ENCODE measurements at regions not wholly inside any gene's neighbourhood (a gene's known extent, or its start where the extent isn't known, plus 50 kb on each side); places are given as distances from the start of the nearest gene placed in this dataset.

DNA sequence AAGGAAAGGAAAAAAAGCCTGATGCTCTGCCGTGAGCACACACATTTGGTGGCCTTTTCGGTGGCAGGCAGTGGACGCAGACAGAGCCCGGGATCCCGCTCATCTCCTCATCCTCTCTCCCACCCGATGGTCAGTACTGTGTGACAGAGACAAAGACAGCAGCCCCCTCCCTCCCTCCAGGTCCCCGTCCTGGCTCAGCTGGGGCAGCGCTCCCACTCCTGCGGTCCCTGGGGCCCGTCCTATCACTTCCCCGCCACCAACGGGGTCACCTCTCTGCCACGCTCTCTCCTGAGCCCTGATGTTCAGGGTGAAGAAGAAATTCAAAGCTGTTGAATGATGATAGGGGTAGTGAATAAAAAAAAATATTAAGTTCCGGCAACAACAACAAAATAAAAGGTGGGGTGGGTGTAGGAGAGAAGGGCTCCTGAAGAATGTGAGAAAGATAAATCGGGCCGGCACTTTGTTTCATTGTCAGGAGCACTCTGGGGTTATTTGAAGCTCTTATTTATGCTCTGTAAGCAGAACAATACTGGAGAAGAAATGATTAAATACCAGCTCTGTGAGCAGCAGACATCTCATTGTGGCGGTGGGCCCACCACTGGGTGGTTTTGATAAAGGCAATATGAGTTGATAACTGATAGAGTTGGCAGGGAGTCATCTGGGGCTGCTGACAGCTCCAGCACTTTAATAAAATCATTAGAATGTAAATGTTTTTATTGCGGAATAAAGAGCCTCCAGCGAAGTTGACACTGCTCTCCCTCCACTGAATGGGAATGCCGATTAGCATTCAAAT, 417.7 kb downstream of the IRX1 start:
- Histone ChIP-seq H3K27ac (ENCODE audit: low read length in 2 of 2) (no peak overlapping the region), H3K4me2 (replicated peaks; ENCODE audit: low read depth, low read length, poor library complexity, severe bottlenecking) (no peak overlapping the region), H4K20me1 (ENCODE audit: control insufficient read depth, insufficient read depth, low read length, poor library complexity, severe bottlenecking) (no peaks in the 10 kb centered on the region), H2AFZ (ENCODE audit: insufficient read depth, low read depth, low read length, poor library complexity, severe bottlenecking) (no peak overlapping the region), H3K27me3 (replicated peaks in 1 of 4; ENCODE audit: control extremely low read depth in 1 of 4, control insufficient read depth in 3 of 4, insufficient read depth in 4 of 4, low read length in 3 of 4) (no peaks in the 10 kb centered on the region), H3K9me3 (ENCODE audit: control extremely low read depth in 1 of 3, control insufficient read depth in 2 of 3, insufficient read depth in 1 of 3, low read length in 2 of 3) (peaks cover 0 to 8% (median 0%) of the 10 kb centered on the region in 3 donors), H3K4me1 (ENCODE audit: control insufficient read depth in 2 of 2, insufficient read depth in 2 of 2, low read length in 2 of 2) (peaks cover 0 to 3% of the 10 kb centered on the region in 2 donors), H3K9ac (ENCODE audit: low read length) (no peak overlapping the region), H3K36me3 (replicated peaks in 1 of 2; ENCODE audit: control extremely low read depth in 1 of 2, control insufficient read depth in 1 of 2, extremely low read depth in 1 of 2, insufficient read depth in 2 of 2, low read length in 1 of 2) (no peaks in the 10 kb centered on the region), H3K79me2 (ENCODE audit: control insufficient read depth, insufficient read depth, low read length) (no peaks in the 10 kb centered on the region), H3K4me3 (ENCODE audit: control extremely low read depth in 1 of 5, extremely low read depth in 1 of 5, insufficient read depth in 1 of 5, low read depth in 2 of 5, low read length in 4 of 5) (no peak overlapping the region)
- Mint-ChIP-seq H3K27me3 (no peaks in the 10 kb centered on the region), H3K27ac (no peak overlapping the region), H3K9me3 (ENCODE audit: insufficient read depth) (peaks cover 3% of the 10 kb centered on the region), H3K4me3 (no peak overlapping the region), H3K4me1 (peaks cover 6% of the 10 kb centered on the region)
- ChIA-PET POLR2A (no interaction called here), CTCF (no interaction called here)
- no peak for ATAC-seq (ENCODE audit: low read depth)
- WGBS (ENCODE audit: insufficient coverage) = 87% methylated on average over 17 of the region's 20 CpGs
- no peak for TF ChIP-seq EZH2 (IDR thresholded peaks at IDR 0.05; ENCODE audit: borderline replicate concordance, insufficient read depth, low read depth, low read length, poor library complexity, severe bottlenecking)
- TF ChIP-seq, protein P1, sequence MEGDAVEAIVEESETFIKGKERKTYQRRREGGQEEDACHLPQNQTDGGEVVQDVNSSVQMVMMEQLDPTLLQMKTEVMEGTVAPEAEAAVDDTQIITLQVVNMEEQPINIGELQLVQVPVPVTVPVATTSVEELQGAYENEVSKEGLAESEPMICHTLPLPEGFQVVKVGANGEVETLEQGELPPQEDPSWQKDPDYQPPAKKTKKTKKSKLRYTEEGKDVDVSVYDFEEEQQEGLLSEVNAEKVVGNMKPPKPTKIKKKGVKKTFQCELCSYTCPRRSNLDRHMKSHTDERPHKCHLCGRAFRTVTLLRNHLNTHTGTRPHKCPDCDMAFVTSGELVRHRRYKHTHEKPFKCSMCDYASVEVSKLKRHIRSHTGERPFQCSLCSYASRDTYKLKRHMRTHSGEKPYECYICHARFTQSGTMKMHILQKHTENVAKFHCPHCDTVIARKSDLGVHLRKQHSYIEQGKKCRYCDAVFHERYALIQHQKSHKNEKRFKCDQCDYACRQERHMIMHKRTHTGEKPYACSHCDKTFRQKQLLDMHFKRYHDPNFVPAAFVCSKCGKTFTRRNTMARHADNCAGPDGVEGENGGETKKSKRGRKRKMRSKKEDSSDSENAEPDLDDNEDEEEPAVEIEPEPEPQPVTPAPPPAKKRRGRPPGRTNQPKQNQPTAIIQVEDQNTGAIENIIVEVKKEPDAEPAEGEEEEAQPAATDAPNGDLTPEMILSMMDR (IDR thresholded peaks at IDR 0.05) = no peak
- DNase-seq = no peak
- intact Hi-C loops (cut with micrococcal nuclease) = no loop called here

DNA sequence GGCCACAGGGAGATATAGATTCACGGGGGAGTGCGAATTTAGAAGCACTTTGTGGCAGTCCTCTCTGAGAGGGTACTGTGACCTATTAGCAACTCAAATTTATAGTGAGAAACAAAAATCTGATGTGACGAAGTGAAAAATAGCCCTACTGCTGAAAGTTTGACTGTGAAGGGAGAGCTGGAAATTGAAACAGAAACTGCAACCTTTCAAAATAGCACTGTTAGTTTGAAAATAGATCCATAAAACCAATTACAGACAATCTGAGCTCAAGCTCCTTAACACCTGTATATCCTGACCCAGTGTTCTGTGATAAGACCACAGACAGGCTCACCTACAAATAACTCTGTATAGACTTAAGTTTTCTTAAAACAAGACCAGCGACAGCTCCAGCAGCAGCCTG, 420.1 kb downstream of the IRX1 start:
- Histone ChIP-seq H3K27me3 (replicated peaks in 1 of 4; ENCODE audit: control extremely low read depth in 1 of 4, control insufficient read depth in 3 of 4, insufficient read depth in 4 of 4, low read length in 3 of 4) (no peaks in the 10 kb centered on the region), H3K36me3 (replicated peaks in 1 of 2; ENCODE audit: control extremely low read depth in 1 of 2, control insufficient read depth in 1 of 2, extremely low read depth in 1 of 2, insufficient read depth in 2 of 2, low read length in 1 of 2) (no peaks in the 10 kb centered on the region), H3K27ac (ENCODE audit: low read length in 2 of 2) (no peak overlapping the region), H4K20me1 (ENCODE audit: control insufficient read depth, insufficient read depth, low read length, poor library complexity, severe bottlenecking) (no peaks in the 10 kb centered on the region), H2AFZ (ENCODE audit: insufficient read depth, low read depth, low read length, poor library complexity, severe bottlenecking) (no peak overlapping the region), H3K4me1 (ENCODE audit: control insufficient read depth in 2 of 2, insufficient read depth in 2 of 2, low read length in 2 of 2) (peaks cover 0 to 3% of the 10 kb centered on the region in 2 donors), H3K4me2 (replicated peaks; ENCODE audit: low read depth, low read length, poor library complexity, severe bottlenecking) (no peak overlapping the region), H3K79me2 (ENCODE audit: control insufficient read depth, insufficient read depth, low read length) (no peaks in the 10 kb centered on the region), H3K4me3 (ENCODE audit: control extremely low read depth in 1 of 5, extremely low read depth in 1 of 5, insufficient read depth in 1 of 5, low read depth in 2 of 5, low read length in 4 of 5) (no peak overlapping the region), H3K9ac (ENCODE audit: low read length) (no peak overlapping the region), H3K9me3 (ENCODE audit: control extremely low read depth in 1 of 3, control insufficient read depth in 2 of 3, insufficient read depth in 1 of 3, low read length in 2 of 3) (peaks cover 0 to 12% (median 0%) of the 10 kb centered on the region in 3 donors)
- DNase-seq (no peak), ATAC-seq (ENCODE audit: low read depth) (no peak)
- ChIA-PET CTCF (no interaction called here), POLR2A (no interaction called here)
- no peaks in the 10 kb centered on the region for H3K27me3 Mint-ChIP-seq
- no peak overlapping the region for H3K4me3 Mint-ChIP-seq
- H3K9me3 Mint-ChIP-seq (ENCODE audit: insufficient read depth) = peaks cover 3% of the 10 kb centered on the region
- 46% methylated on average over 2 of the region's 4 CpGs for WGBS (ENCODE audit: insufficient coverage)
- peaks cover 6% of the 10 kb centered on the region for H3K4me1 Mint-ChIP-seq
- intact Hi-C loops (cut with micrococcal nuclease) = no loop called here
- H3K27ac Mint-ChIP-seq = no peak overlapping the region
- TF ChIP-seq, protein P1 (IDR thresholded peaks at IDR 0.05) = no peak
- TF ChIP-seq EZH2 (IDR thresholded peaks at IDR 0.05; ENCODE audit: borderline replicate concordance, insufficient read depth, low read depth, low read length, poor library complexity, severe bottlenecking) = no peak
